OCI-LY7 (cell line): ENCODE measurements at regions not wholly inside any gene's neighbourhood (a gene's known extent, or its start where the extent isn't known, plus 50 kb on each side); places are given as distances from the start of the nearest gene placed in this dataset.

ENCODE experiments used
- BruUV-seq: library from RNA; stranded (reverse); fragments of 400-500 nt; replicated peaks from 2 replicates; lab custom pipeline; 2021; lab: Mats Ljungman, UMichigan
- CTCF ChIA-PET: fragments of 300-600 bp; sonication (Branson Sonifier 250); formaldehyde crosslinking; loops from one replicate; lab custom pipeline; 2022; ENCODE audit warnings: antibody characterized with exemption; ENCODE audit not compliant: unreplicated experiment; lab: Charles Lee
- POLR2A ChIA-PET: fragments of 300-600 bp; sonication (Branson Sonifier 250); formaldehyde crosslinking; loops from one replicate; lab custom pipeline; 2022; ENCODE audit warnings: antibody characterized with exemption; lab: Charles Lee
- DNase-seq: peaks from one replicate; pipeline ENCODE4 v3.0.0-alpha.2; 2015; ENCODE audit warnings: low spot score
- H2AFZ ChIP-seq: fragments of 200-600 bp; sonication (generic), shearing (Covaris generic); 2 replicates; pipeline ENCODE4 v1.6.1; 2014; ENCODE audit warnings: mild to moderate bottlenecking, antibody characterized with exemption, low read length, moderate library complexity
- H3K27ac ChIP-seq: fragments of 200-600 bp; sonication (generic); 2 replicates; pipeline ENCODE4 v1.5.1; 2014; ENCODE audit warnings: mixed run types, low read depth, mild to moderate bottlenecking, moderate library complexity, low read length, inconsistent platforms; ENCODE audit not compliant: poor library complexity, severe bottlenecking
- H3K36me3 ChIP-seq: fragments of 200-600 bp; sonication (generic); 2 replicates; pipeline ENCODE4 v1.6.1; 2014; ENCODE audit warnings: mild to moderate bottlenecking, antibody characterized with exemption, low read length, moderate library complexity, mixed read lengths; ENCODE audit not compliant: insufficient read depth
- H3K4me1 ChIP-seq: fragments of 200-600 bp; sonication (generic); 2 replicates; pipeline ENCODE4 v1.5.1; 2014; ENCODE audit warnings: mild to moderate bottlenecking, low read length; ENCODE audit not compliant: insufficient read depth, poor library complexity, severe bottlenecking
- H3K4me2 ChIP-seq: fragments of 200-600 bp; sonication (generic); 2 replicates; pipeline ENCODE4 v1.6.1; 2014; ENCODE audit warnings: mild to moderate bottlenecking, low read length
- H3K4me3 ChIP-seq: fragments of 200-600 bp; sonication (generic); 2 replicates; pipeline ENCODE4 v1.5.1; 2014; ENCODE audit warnings: mild to moderate bottlenecking, low read depth, low read length; ENCODE audit not compliant: poor library complexity, severe bottlenecking
- H3K79me2 ChIP-seq: fragments of 200-600 bp; sonication (generic); 2 replicates; pipeline ENCODE4 v1.6.1; 2016; ENCODE audit warnings: low read depth, mild to moderate bottlenecking, low read length, moderate library complexity, mixed read lengths; ENCODE audit not compliant: insufficient read depth
- H3K9me2 ChIP-seq: fragments of 200-600 bp; sonication (generic); 2 replicates; pipeline ENCODE4 v1.6.1; 2016; ENCODE audit warnings: mild to moderate bottlenecking, low read length, mixed read lengths; ENCODE audit not compliant: insufficient read depth
- H3K9me3 ChIP-seq: fragments of 200-600 bp; sonication (generic); 2 replicates; pipeline ENCODE4 v1.6.1; 2014; ENCODE audit warnings: mild to moderate bottlenecking, mixed run types, low read length, mixed read lengths
- H4K20me1 ChIP-seq: fragments of 200-600 bp; sonication (generic); 2 replicates; pipeline ENCODE4 v1.6.1; 2014; ENCODE audit warnings: mild to moderate bottlenecking, antibody characterized with exemption, low read length, moderate library complexity, mixed read lengths; ENCODE audit not compliant: insufficient read depth
- CTCF ChIP-seq: fragments of 200-600 bp; sonication (generic); conservative IDR thresholded peaks from 2 replicates; pipeline ENCODE4 v1.5.1; 2014; ENCODE audit warnings: mild to moderate bottlenecking, antibody characterized with exemption, low read length, moderate library complexity, mixed read lengths
- EZH2phosphoT487 ChIP-seq: fragments of 200-600 bp; sonication (generic); IDR thresholded peaks from 2 replicates; pipeline ENCODE4 v1.6.1; 2018; ENCODE audit warnings: low read depth, borderline replicate concordance, mild to moderate bottlenecking, mixed run types, antibody characterized with exemption, low read length, moderate library complexity, mixed read lengths
- intact Hi-C: fragments of 100-400 bp; cut with micrococcal nuclease; formaldehyde crosslinking; loops from one replicate; pipeline ENCODE4 v1.10.0; 2022; ENCODE audit not compliant: unreplicated experiment

- intact Hi-C loops: no loop called here
- no peak overlapping the region for H2AFZ ChIP-seq
- H3K9me3 ChIP-seq: no peaks in the 10 kb centered on the region
- TF ChIP-seq CTCF: no peak
- TF ChIP-seq EZH2phosphoT487: no peak
- H3K4me2 ChIP-seq: no peak overlapping the region
- no TSS peak for BruUV-seq
- no peaks in the 10 kb centered on the region for H3K4me1 ChIP-seq
- no peak for DNase-seq
- no peaks in the 10 kb centered on the region for H3K36me3 ChIP-seq
- no peak overlapping the region for H3K27ac ChIP-seq
- no peak overlapping the region for H3K4me3 ChIP-seq
- POLR2A ChIA-PET: no interaction called here
- H3K9me2 ChIP-seq: no peaks in the 10 kb centered on the region
- no peaks in the 10 kb centered on the region for H3K79me2 ChIP-seq
- CTCF ChIA-PET: no interaction called here
- H4K20me1 ChIP-seq: no peaks in the 10 kb centered on the region
Observed at GRCh38 chr15:60222404-60222803, 175.4 kb downstream of the ANXA2 start.

GRCh38 chr15:60223176-60223575 lies 174.6 kb downstream of the ANXA2 start:
- intact Hi-C loops: no loop called here
- Histone ChIP-seq H3K79me2 (no peaks in the 10 kb centered on the region), H3K9me2 (no peaks in the 10 kb centered on the region), H2AFZ (no peak overlapping the region), H3K36me3 (no peaks in the 10 kb centered on the region), H4K20me1 (no peaks in the 10 kb centered on the region), H3K9me3 (no peaks in the 10 kb centered on the region), H3K4me3 (no peak overlapping the region), H3K27ac (no peak overlapping the region), H3K4me1 (no peaks in the 10 kb centered on the region), H3K4me2 (no peak overlapping the region)
- POLR2A ChIA-PET: interaction anchor here (0.7 kb wide), 1 partner anchor 386 kb away, joined by 5 read pairs; no protein-coding TSS in a partner anchor
- no TSS peak for BruUV-seq
- CTCF ChIA-PET: no interaction called here
- TF ChIP-seq EZH2phosphoT487 (no peak), CTCF (no peak)
- DNase-seq: no peak

- Histone ChIP-seq H4K20me1 (no peaks in the 10 kb centered on the region), H3K9me3 (no peaks in the 10 kb centered on the region), H2AFZ (no peak overlapping the region), H3K27ac (no peak overlapping the region), H3K79me2 (no peaks in the 10 kb centered on the region), H3K9me2 (no peaks in the 10 kb centered on the region), H3K4me2 (no peak overlapping the region), H3K4me3 (no peak overlapping the region), H3K36me3 (no peaks in the 10 kb centered on the region), H3K4me1 (no peaks in the 10 kb centered on the region)
- TF ChIP-seq EZH2phosphoT487 (no peak), CTCF (no peak)
- no TSS peak for BruUV-seq
- no peak for DNase-seq
- intact Hi-C loops: no loop called here
- POLR2A ChIA-PET: no interaction called here
- CTCF ChIA-PET: no interaction called here
Observed at GRCh38 chr15:60226924-60227323, 170.9 kb downstream of the ANXA2 start.
